LNCAP (cell line): ENCODE measurements at regions not wholly inside any gene's neighbourhood (a gene's known extent, or its start where the extent isn't known, plus 50 kb on each side); places are given as distances from the start of the nearest gene placed in this dataset.

Experiments
- TF ChIP-seq, protein P1 (sequence below): fragments of 450-650 bp; IDR thresholded peaks from 2 replicates; pipeline ENCODE4 v1.5.1; 2017; ENCODE audit warnings: mild to moderate bottlenecking

DNA sequence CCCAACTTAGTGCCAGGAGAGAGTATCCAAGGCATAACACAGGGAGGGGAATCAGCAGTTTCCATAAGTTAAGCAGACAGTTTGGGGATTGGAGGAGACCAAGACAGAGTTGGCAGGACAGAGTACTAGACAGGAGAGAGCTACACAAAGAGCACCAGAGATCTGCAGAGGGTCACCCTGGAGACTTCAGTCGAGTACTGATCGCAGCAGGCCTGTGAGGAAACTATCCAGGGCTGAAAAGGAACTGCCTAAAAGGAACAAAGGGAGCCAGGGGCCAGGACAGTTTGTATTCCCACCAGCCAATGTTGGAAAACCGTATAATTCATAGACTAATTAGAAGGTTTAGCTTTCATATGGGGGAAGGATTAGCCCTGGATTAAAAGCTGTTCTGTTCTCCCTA is 80.6 kb upstream of the ENPP6 start:
- TF ChIP-seq, protein P1, sequence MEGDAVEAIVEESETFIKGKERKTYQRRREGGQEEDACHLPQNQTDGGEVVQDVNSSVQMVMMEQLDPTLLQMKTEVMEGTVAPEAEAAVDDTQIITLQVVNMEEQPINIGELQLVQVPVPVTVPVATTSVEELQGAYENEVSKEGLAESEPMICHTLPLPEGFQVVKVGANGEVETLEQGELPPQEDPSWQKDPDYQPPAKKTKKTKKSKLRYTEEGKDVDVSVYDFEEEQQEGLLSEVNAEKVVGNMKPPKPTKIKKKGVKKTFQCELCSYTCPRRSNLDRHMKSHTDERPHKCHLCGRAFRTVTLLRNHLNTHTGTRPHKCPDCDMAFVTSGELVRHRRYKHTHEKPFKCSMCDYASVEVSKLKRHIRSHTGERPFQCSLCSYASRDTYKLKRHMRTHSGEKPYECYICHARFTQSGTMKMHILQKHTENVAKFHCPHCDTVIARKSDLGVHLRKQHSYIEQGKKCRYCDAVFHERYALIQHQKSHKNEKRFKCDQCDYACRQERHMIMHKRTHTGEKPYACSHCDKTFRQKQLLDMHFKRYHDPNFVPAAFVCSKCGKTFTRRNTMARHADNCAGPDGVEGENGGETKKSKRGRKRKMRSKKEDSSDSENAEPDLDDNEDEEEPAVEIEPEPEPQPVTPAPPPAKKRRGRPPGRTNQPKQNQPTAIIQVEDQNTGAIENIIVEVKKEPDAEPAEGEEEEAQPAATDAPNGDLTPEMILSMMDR, result no peak

DNA sequence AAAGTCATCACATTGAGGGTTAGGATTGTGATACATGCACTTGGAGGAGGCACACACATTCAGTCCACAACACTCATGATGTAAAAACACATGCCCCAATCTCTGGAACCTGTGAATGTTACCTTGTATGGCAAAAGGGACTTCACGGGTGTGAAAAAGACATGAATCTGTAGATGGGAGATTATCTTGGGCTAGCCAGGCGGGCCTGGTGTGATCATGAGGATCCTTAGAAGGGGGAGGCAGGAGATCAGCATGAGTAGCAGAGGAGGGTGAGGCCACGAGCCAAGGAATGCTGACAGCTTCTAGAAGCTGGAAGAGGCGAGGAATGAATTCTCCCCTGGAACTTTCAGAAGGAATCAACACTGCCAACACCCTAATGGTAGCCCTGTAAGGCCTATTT is 77.5 kb upstream of the ENPP6 start:
- TF ChIP-seq, protein P1, result no peak

DNA sequence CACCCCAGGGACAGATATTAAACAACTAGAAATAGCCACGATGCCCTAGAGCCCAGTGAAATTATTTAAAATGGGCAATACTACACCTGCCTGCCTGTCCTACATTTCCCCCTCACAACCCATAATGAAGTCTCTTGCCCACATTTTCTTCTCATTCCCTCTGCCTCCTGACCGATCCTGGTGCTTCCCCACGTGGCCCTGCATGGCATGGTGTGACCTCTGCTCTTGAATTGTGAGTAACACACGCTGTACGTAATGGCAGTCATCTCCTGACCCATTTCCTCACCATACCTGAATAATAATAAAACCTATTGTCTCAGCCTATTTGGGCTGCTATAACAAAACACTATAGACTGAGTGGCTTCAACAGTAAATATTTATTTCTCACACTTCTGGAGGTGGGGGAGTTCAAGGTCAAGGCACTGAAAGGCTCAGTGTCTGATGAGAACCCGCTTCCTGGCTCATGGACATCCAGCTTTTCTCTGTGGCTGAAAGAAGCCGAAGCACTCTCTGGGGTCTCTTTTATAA is 77.0 kb upstream of the ENPP6 start:
- TF ChIP-seq, protein P1, result no peak

DNA sequence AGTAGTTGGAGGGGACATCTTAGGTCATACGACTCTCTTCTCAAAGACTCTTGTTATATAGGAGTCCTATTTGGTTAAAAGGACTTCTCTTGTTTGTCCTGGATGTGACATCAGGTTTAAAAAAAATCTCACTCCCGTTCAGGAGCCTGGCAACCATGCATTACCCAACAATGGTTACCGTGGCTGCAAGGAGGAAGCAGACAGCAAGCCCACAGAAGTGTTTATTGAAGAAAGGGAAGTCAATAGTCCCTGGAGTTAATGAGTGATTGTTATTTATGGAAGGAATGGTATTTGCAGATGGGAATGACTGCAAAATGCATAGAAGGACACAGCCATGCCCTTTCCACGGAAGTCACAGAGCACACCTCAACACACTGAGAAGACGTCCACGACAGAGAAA is 75.9 kb upstream of the ENPP6 start:
- TF ChIP-seq, protein P1, result no peak

DNA sequence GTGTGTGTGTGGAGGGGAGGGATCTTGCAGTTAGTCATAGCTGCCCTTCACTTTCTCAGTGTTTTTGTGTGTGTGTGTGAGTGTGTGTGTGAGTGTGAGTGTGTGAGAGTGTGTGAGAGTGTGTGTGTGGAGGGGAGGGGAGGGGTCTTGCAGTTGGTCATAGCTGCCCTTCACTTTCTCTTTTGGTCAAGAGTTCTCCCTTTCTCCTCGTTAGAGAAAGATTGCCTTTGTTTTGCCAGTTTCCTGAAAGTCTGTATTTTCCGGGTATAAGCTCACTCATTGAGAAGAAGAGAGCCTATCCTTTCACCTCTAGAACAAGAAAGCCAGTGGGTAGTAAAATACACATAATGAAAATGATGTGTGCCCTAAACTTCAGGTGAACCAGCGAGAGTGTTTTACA is 75.2 kb upstream of the ENPP6 start:
- TF ChIP-seq, protein P1, result no peak

DNA sequence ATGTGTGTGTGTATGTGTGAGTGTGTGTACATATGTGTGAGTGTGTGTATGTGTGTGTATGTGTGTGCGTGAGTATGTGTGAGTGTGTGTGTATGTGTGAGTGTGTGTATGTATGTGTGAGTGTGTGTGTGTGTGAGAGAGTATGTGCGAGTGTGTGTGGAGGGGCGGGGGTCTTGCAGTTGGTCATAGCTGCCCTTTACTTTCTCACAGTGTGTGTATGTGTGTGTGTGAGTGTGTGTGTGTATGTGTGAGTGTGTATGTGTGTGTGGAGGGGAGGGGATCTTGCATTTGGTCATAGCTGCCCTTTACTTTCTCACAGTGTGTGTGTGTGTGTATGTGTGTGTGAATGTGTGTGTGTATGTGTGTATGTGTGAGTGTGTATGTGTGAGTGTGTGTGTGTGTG is 74.8 kb upstream of the ENPP6 start:
- TF ChIP-seq, protein P1, result no peak

DNA sequence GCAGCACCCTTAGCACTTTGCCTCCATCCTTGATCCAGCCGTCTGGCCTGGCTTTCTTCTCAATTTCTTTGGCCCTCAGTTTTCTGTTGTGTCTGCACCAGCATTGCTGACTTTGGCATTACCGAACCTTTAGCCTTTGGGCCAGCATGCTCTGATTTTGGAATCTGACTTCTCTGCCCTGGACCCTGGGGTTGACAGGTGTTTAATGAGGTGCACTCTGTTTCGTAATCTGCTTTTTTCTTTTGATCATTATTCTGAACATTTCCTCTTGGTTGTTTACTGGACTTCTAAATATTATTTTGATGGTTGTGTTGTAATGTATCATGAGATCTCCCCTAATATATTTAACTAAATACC is 71.5 kb upstream of the ENPP6 start:
- TF ChIP-seq, protein P1, result no peak
